Glomerular endothelial cell (primary cell): ENCODE measurements at regions not wholly inside any gene's neighbourhood (a gene's known extent, or its start where the extent isn't known, plus 50 kb on each side); places are given as distances from the start of the nearest gene placed in this dataset.

Experiments
- DNase-seq: peaks from one replicate; pipeline ENCODE4 v3.0.0-alpha.2; 2011; ENCODE audit warnings: low read depth, low spot score; ENCODE audit errors: extremely low read depth

DNA sequence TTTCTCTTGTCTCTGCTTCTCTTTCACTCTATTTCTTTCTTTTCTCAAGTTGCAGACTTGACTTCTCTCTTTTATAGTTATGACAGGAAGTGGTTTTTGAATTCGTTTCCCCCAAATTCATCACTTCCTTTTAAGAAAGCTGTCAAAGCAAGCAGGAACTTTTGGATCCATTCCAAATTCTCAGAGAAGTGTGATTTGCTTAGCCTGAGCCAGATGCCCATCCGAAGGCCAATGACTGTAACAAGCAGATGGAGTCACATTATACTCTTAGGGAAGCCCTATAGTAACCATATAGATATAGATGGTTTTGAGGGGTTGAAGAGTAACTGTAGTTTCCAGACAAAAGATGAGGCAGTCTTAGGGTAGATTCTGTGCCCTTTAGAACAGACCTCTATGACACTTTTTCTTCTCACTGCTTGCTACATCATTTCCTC is 592.0 kb upstream of the KCNMB2 start:
- no peak for DNase-seq

DNA sequence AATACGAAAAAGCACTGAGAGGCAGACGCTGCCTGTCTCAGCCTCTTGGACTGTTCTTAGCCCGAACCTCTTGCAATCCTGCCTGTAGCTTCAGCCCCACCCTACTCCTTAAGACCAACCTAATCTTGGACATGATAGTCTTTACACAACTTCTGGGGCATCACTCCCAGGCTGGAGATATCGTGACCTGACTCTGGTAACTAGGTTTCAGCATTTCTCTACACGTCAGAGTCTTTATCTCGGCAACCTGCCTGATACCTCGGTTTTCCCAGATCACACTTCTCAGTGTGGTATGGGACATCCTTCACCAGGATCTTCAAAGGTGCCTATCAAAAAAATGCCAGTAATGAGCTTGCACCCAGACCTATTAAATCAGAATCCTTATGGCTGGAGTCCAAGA is 590.2 kb upstream of the KCNMB2 start:
- no peak for DNase-seq

DNA sequence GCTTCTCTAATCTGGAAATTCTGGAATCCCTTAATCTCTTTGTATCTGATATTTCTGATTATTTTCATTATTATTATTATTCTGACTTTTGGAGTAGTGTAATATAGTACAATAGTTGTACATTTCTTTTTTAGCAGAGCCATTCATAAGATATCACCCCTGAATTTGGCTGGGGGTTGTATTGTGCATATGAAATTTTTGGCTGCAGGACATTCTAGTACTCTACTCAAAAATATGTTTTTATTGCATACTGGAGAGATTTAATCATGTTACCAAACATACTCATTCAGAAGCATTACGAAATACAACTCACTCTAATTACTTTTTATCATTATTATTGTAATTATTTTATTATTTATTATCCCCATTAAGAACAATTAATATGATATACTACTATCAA is 589.7 kb upstream of the KCNMB2 start:
- no peak for DNase-seq

DNA sequence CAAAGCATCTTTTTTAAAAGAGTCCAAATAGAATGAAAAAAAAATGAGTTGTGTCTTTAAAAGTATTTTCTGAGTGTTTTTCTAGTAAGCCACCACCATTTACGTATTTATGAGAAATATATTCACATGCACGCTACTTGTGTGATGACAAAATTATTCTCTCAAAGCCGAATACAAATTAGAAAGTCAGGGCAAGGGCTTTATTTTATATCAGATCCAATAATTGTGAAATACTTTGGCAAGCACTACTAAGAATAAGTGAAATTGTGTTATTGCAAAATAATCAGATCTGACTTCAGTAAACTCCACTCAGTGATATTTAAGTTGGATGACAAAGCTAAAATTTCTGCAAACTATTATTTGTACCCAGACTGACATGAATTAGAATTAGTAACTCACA is 589.3 kb upstream of the KCNMB2 start:
- DNase-seq, result no peak

DNA sequence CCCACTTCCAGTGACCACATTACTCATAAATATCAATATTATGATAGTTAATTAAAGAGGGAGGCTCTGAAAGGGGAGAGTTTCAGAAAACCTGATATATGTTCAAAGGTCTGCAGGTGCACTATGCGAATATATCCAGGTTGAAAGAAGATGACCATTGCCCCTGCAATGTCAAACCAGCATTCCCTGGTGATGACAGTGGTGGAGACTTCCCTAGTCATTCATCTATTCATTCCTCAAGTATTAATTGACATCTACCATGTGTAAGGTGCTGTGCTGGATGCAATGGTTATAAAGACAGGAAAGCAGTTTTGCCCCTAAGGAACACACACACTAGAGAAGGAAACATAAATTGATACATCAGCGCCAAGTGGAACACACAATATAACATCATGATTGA is 588.3 kb upstream of the KCNMB2 start:
- DNase-seq, result no peak

DNA sequence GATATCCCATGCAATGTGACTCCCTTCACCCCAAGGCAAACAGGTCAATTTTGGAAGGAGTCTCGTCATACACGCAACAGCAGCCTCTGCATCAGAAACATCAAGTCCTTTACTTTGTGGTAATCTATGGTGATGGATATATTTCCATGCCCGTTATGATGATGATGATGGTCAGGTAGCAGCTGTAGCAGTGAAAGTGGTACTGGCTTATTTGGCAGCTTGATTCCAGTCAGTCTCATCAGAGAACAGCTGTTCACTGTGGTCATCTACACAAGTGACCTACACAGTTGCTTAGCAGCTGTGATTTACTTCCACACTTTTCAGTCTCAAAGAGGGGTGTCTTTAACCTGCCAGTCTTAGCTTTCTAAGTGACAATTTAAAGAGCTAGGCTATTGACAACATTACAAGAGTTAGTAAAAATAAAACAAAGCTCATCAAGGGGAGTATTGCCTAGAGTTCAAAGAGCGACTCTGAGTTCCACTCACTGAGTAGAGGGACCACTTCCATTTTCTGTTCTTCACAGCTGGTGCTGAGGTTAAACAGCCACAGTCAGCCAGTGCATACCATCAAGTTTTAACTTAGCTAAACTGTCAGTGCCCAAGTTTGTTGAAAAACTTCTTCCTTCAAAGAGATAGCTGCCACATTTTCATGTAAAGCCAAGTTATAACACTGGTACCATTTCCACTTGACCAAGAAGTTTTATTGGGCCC is 587.4 kb upstream of the KCNMB2 start:
- no peak for DNase-seq

DNA sequence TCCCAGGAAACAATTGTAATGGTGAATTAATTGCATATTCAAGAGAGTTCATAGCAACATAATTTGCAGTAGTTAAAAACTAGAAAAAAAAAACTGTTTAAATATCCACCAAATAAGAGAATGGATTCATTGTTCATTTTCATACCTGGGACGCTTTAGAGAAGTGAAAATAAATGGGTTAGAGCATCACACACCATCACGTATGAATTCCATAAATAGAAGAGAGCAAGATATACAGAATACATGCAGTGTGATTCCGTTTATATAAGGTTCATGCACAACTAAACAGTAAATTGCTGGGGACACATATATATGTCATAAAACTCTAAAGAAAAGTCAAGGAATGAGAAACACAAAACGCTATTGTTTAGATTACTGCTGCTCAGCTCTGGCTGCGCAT is 577.0 kb upstream of the KCNMB2 start:
- DNase-seq, result no peak

DNA sequence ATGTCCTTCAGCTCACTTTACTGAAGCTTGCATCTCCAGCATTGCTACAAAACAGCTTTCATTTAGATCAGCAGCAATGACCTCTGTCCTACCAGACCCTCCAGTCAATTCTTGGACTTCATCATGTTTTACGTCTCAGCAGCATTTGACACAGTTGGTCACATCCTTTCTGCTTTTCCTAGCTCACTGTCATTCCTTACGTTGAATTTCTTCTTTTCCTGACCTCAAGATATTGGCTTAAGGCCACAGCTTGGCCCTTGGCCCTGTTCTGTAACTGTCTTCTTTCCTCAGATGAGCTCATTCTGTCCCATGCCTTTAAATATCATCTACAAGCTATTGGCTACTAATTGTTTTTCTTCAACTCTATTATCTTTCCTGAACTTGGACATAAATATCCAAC is 576.2 kb upstream of the KCNMB2 start:
- no peak for DNase-seq

DNA sequence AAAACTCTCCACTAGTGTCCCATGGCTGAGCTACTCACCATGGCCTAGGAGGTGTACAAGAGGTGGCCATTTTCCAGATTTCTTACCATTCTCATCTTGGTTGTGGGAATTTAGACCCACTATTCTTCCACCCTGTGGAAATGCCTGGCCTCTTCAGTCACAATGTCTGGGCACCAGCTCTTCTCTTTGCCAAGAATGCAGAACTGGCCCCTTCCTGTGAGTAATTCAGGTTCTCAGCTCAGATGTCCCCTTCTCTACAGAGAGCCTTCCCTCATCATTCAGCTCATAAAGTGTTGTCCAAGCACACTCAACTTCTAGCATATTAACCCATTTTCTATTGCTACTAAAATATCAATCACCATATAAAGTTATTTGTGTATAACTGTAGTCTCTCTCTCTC is 575.5 kb upstream of the KCNMB2 start:
- no peak for DNase-seq

DNA sequence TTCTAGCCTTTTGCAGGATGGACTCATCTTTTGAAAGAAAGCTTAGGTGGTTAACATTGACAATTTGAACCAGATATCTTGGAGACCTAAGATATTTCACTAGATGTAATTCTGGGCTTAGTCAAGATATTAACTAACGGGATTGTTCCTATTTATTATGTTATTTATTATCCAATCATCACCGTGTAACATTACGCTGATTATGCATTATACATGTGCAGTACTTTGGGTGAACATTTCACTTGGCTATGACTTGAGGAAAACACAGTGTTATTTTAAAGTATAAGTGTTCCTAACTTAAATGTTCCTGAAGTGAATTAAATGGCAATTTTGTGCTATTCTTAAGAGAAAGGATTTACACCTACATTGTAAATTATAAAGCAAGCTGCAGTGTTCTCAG is 574.5 kb upstream of the KCNMB2 start:
- DNase-seq, result no peak

DNA sequence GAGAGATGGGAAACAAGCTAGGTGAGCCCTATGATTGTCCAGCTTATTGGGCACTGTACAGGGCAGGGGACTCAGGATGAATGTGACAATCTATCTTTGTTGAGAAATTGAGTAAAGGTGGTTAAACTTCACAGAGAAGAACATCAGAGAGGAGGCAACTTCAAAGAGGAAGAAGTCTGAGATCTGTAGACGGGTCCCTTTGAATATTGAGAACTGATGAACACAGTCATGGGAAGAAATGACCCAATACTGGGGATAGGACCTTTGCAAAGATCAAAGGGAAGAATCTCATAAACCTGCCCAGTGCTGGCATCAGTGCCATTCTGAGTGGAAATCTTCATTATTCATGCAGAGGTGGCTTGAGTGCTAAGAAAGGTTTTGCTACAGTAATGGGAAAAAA is 569.7 kb upstream of the KCNMB2 start:
- DNase-seq, result no peak

DNA sequence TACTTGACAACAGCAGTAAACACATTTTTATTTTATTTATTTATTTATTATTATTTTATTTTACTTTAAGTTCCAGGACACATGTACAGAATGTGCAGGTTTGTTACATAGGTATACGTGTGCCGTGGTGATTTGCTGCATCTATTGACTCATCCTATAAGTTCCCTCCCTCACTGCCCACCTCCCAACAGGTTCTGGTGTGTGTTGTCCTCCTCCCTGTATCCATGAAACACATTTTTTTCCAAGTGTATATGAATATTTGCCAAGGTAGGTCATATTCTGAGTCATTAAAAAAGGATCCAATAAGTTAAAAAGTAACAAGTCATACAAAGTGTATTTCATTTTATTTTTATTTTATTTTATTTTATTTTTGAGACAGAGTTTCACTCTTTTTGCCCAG is 567.3 kb upstream of the KCNMB2 start:
- no peak for DNase-seq

DNA sequence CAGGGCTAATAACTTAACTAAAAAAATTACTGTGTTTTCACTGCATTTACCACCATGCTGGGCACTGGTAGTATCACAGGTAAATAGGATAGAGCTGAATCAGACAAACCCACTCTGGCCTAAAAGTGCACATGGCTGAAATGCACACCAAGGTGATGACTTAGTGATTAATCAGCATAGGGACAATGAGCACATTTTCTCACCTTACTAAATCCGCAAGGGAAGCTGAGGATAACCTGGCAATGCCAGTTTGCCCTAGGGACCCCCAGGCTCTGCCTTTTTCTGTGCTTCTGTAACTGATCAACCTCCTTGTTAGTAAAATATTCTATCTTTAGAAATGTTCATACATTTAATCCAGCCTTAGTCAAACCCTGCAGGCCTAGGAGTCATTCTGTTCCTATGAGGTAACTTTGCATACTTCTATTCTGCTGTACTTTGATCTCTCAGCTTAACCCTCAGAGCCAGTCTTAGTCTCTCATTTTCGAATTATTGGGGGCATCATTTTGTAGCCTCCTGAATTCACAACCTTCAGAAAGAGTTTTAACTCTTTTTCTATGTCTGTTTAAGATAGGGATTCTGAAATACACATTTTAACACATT is 562.9 kb upstream of the KCNMB2 start:
- no peak for DNase-seq

DNA sequence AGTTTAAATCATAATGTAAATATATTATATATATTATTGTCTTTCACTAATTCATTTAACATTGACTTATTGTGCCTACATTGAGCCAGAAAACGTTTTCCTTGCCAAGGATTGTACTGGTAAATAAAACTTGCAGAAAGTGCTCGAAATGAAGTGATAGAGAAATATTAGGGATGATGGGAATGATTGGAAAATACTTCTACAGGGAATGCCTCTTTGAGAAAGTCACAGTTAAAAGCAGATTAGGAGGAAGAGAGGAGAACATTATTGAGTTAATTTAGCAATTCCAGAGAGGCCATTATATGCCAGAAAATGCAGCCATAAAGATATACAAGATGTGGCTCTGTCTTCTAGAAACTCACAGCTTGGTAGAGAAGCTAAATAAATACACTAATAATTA is 560.0 kb upstream of the KCNMB2 start:
- DNase-seq, result no peak

DNA sequence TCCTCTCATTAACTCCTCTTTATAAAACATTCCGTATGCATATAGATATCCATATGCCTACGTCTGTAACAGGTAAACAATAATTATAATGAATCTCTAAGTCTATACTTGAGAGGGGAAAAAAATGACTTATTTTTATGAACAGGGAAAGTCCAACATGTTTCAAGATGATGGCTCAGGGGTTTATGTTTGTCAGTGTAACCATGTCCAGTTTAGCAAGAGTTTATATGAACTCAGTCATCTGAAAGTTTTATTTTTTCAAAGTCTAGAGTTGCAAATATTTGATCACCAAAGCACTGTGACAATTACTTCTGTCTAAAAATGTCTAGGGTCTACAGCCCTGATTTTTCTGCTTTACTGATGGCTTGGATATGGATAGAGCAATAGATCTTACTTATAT is 559.4 kb upstream of the KCNMB2 start:
- no peak for DNase-seq

DNA sequence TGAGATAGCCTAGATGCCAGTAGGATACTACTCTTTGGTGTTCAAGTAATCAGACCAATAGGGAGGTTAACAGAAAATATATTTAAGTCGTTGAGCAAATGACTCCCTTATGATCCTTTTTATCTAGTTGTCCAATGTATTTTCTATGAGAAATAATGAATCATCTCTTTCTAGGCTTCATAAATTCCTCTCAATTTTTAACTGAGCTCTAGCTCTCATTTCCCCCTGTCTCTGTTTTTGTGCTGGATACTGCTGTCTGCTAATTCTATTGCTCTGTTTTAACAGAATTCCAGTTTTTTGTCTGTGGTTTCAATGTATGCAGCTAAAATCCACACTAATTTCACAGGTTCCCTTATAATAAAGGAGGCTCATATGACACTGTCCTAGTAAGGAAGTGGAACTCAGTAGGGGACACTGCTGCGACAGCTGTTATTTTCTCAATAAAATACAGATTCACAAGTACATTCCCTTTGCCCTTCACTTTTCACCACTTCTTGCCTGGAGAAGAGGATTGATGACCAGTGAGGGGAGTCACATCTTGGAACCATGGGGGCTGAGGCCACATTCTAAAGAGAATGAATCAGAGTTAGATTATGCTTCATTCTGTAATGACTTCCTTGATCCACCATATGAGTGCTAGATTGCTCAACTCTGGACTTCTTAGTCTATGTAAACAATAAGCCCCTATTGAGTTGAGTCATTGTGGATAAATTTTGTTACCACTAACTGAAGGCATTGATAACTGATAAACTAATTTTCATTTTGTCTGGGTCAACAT is 558.7 kb upstream of the KCNMB2 start:
- peak; percentile 22 for DNase-seq

DNA sequence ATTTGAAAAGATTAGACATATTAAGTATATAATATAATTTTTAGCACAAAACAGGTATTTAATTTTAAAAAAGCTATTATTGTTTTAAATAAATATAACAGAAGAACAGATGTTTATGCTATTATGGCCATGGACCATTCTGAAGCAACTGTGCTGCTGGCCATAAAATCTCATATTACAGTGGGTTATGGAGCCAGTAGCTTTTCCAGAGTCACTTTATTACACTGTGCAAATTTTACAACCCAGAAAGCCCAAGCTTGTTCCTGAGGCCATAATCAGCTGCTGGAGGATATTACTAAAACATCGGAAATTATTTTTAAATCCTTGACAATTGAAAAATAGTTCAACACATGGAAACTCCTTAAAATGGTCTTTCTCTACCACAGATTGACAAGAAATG is 557.3 kb upstream of the KCNMB2 start:
- DNase-seq, result no peak

DNA sequence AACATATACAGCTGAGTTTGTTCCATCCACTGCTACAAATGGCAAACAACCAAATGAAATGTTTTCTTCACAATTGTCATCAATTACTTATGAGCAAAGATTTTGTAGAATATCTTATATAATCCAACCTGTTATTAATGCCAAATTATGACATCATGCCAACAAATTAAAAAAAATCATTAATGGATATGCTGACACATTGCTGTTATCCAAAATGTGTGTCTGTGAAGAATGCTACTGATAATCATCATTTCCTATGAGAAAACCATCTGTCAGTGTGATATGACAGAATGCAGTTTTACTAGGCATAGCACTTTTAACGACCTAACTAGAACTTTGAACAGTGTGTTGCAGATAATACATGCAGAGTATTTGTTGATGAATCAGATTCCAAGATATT is 556.5 kb upstream of the KCNMB2 start:
- DNase-seq, result no peak

DNA sequence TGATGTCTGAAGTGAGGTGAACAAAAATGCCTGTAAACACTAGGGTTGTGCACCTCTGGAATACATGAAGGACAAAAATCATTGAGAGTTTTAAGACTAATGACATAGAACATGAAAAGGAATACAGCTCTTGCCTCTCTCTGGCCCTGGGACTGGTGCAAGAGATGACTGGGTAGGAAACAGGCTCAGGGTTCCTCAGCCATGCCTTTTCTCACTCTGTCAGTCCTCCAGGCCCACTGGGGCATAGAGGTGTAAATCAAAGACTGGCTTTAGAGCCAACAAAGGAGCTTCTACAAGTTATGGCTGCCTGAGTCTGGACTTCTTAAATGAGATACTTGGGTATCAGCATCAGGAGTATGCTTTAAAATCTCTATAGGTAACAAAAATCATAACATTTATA is 554.7 kb upstream of the KCNMB2 start:
- no peak for DNase-seq

DNA sequence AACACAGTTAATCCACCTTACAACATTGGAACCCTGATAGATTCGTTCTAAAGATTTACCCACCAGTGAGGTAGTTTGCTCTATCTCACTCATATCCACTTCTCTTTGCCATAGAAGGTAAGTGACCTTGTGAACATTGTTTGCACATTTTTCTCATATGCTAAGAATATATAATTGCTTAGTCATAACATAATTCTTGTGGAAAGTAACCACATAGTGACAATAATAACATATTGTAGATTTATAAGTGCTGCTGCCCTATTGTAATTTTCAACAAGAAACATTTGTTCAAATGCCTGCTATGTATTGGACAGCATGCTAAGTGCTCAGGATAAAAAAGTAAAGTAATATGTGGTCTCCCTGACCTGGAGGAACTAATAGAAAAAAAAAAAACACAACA is 554.2 kb upstream of the KCNMB2 start:
- DNase-seq, result peak; percentile 7

DNA sequence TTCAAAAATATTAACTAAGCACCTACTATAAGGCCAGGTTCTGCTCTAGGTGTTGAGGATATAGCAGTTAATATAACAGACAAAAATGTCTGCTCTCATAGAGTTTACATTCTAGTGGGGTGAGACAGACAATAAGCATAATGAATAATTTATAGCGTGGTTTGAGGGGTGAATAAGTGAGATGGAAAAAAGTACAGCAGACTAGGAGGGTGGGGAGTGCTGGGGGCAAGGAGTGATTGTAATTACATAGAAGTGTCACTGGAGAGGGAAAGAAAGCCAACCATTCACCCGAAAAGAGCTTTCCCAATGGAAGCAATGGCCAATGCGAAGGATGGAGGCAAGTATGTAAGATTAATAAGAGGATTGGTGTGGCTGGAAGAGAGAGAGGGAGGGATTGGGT is 552.9 kb upstream of the KCNMB2 start:
- DNase-seq, result no peak
